MM.1S (cell line): ENCODE measurements at regions not wholly inside any gene's neighbourhood (a gene's known extent, or its start where the extent isn't known, plus 50 kb on each side); places are given as distances from the start of the nearest gene placed in this dataset.
A peak's percentile ranks its signal among the peaks of the same experiment; 100 is the strongest.

Source experiments
- EZH2 ChIP-seq: fragments of 300-600 bp; sonication (generic); optimal IDR thresholded peaks from 2 replicates; pipeline ENCODE3; 2017; ENCODE audit warnings: low read depth, mild to moderate bottlenecking, antibody characterized with exemption, low read length, mixed read lengths
- EZH2phosphoT487 ChIP-seq: fragments of 300-600 bp; sonication (generic); IDR thresholded peaks from 2 replicates; pipeline ENCODE4 v1.6.1; 2018; ENCODE audit warnings: antibody characterized with exemption, low read length
- TF ChIP-seq, protein P1 (sequence below): fragments of 300-600 bp; sonication (generic); IDR thresholded peaks from 2 replicates; pipeline ENCODE4 v1.5.1; 2016; ENCODE audit warnings: antibody characterized with exemption, low read length, mixed read lengths

GRCh38 chr17:27038676-27039075 lies 255.2 kb upstream of the WSB1 start:
- TF ChIP-seq, protein P1, sequence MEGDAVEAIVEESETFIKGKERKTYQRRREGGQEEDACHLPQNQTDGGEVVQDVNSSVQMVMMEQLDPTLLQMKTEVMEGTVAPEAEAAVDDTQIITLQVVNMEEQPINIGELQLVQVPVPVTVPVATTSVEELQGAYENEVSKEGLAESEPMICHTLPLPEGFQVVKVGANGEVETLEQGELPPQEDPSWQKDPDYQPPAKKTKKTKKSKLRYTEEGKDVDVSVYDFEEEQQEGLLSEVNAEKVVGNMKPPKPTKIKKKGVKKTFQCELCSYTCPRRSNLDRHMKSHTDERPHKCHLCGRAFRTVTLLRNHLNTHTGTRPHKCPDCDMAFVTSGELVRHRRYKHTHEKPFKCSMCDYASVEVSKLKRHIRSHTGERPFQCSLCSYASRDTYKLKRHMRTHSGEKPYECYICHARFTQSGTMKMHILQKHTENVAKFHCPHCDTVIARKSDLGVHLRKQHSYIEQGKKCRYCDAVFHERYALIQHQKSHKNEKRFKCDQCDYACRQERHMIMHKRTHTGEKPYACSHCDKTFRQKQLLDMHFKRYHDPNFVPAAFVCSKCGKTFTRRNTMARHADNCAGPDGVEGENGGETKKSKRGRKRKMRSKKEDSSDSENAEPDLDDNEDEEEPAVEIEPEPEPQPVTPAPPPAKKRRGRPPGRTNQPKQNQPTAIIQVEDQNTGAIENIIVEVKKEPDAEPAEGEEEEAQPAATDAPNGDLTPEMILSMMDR, result peak; percentile 9; the same call in 1 of the 2 replicates
- TF ChIP-seq EZH2phosphoT487, result no peak
- no peak for TF ChIP-seq EZH2
